ENCODE measurements at regions not wholly inside any gene's neighbourhood (a gene's known extent, or its start where the extent isn't known, plus 50 kb on each side); places are given as distances from the start of the nearest gene placed in this dataset.

GRCh38 chr15:66646308-66646707, 55.7 kb upstream of the SMAD6 start:
- H3K27me3 ChIP-seq = no peaks in the 10 kb centered on the region
- peaks cover 3% of the 10 kb centered on the region; the same call in 1 of the 2 replicates for H3K36me3 ChIP-seq
- peak; percentile 79 for DNase-seq
- TF ChIP-seq CTCF (IDR thresholded peaks at IDR 0.05; ENCODE audit: low read depth, low read length) = no peak
- no peaks in the 10 kb centered on the region for H3K9me3 ChIP-seq
- H3K4me3 ChIP-seq (ENCODE audit: low read depth, low read length) = no peak overlapping the region
- H3K4me1 ChIP-seq = peaks cover 23% of the 10 kb centered on the region

DNA sequence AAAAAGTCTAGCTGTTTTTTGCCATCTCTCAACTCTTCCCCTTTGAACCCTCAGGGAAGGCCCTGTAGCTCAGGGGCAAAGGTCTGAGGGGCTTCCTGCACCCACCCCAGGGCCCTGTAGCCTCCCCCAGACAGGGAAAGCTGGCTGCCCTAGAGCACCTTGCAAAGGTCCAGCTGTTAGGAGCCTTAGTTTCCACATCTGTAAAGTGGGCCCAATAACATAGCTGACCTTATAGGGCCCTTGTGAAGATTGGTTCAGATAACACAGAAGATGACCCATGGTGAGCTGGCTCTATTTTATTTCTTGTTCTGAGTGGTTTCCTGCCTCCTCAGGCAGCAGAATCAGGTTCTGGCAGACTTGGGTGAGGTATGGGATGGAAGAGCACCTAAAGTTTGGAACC, 55.2 kb upstream of the SMAD6 start:
- Histone ChIP-seq H3K9me3 (no peaks in the 10 kb centered on the region), H3K4me1 (peaks cover 23% of the 10 kb centered on the region), H3K36me3 (peaks cover 3% of the 10 kb centered on the region; the same call in 1 of the 2 replicates), H3K27me3 (no peaks in the 10 kb centered on the region), H3K4me3 (ENCODE audit: low read depth, low read length) (no peak overlapping the region)
- no peak for DNase-seq
- no peak for TF ChIP-seq CTCF (IDR thresholded peaks at IDR 0.05; ENCODE audit: low read depth, low read length)

- peak; percentile 71 for DNase-seq
These were observed 54.7 kb upstream of the SMAD6 start for GRCh38 chr15:66647358-66647757.

GRCh38 chr15:66648588-66648987, 53.4 kb upstream of the SMAD6 start:
- Histone ChIP-seq H3K4me1 (peaks cover 23% of the 10 kb centered on the region), H3K4me3 (ENCODE audit: low read depth, low read length) (no peak overlapping the region), H3K27me3 (no peaks in the 10 kb centered on the region), H3K9me3 (no peaks in the 10 kb centered on the region), H3K36me3 (no peaks in the 10 kb centered on the region; the same call in 1 of the 2 replicates)
- DNase-seq = no peak
- no peak for TF ChIP-seq CTCF (IDR thresholded peaks at IDR 0.05; ENCODE audit: low read depth, low read length)

More at GRCh38 chr15:66647358-66647757, 54.7 kb upstream of the SMAD6 start:
- Histone ChIP-seq H3K9me3 (no peaks in the 10 kb centered on the region), H3K4me1 (peaks cover 23% of the 10 kb centered on the region), H3K36me3 (no peaks in the 10 kb centered on the region; the same call in 1 of the 2 replicates), H3K27me3 (no peaks in the 10 kb centered on the region), H3K4me3 (ENCODE audit: low read depth, low read length) (no peak overlapping the region)
- no peak for TF ChIP-seq CTCF (IDR thresholded peaks at IDR 0.05; ENCODE audit: low read depth, low read length)

- H3K36me3 ChIP-seq = no peaks in the 10 kb centered on the region; the same call in 1 of the 2 replicates
- no peak for TF ChIP-seq CTCF (IDR thresholded peaks at IDR 0.05; ENCODE audit: low read depth, low read length)
- H3K4me1 ChIP-seq = peaks cover 23% of the 10 kb centered on the region
These were observed 52.6 kb upstream of the SMAD6 start for GRCh38 chr15:66649235-66649984.

DNA sequence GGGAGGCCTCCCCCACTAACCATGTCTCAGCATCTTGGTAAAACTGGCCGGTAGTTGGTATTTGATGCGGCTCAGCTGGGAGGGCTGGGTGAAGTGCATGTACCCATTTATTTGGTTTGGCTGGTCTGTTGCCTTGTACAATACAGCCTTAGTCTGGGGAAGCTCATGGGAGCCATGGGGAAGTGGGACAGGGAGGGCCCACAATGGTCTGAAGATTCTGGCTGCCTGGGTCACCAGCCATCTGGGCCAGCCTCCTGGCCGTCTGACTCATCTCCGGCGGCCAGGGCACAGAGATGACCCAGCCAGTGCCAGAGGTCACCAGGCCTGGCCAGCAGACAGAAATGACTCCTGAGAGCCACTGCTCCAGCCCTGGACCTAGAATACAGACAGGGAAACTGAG, 51.6 kb upstream of the SMAD6 start:
- no peak for DNase-seq
- no peaks in the 10 kb centered on the region for H3K27me3 ChIP-seq
- no peaks in the 10 kb centered on the region for H3K9me3 ChIP-seq
- H3K4me1 ChIP-seq = peaks cover 23% of the 10 kb centered on the region
- H3K36me3 ChIP-seq = peaks cover under 1% of the 10 kb centered on the region
- no peak for TF ChIP-seq CTCF (IDR thresholded peaks at IDR 0.05; ENCODE audit: low read depth, low read length)
- H3K4me3 ChIP-seq (ENCODE audit: low read depth, low read length) = no peak overlapping the region

More at GRCh38 chr15:66649235-66649984, 52.6 kb upstream of the SMAD6 start:
- Histone ChIP-seq H3K9me3 (no peaks in the 10 kb centered on the region), H3K27me3 (no peaks in the 10 kb centered on the region), H3K4me3 (ENCODE audit: low read depth, low read length) (no peak overlapping the region)
- DNase-seq = no peak
